Skin epidermis (tissue), 12 donors: ENCODE measurements at regions not wholly inside any gene's neighbourhood (a gene's known extent, or its start where the extent isn't known, plus 50 kb on each side); places are given as distances from the start of the nearest gene placed in this dataset.

Experiments
- H3K27ac ChIP-seq, 21 experiments: fragments of 200-600 bp; sonication (generic) in 11 of 21; one replicate each; pipeline ENCODE4 v1.5.0; 2020; ENCODE audit warnings: mild to moderate bottlenecking in 3 of 21, inconsistent platforms in 2 of 21, moderate library complexity in 2 of 21
- H3K4me3 ChIP-seq, 7 experiments: fragments of 200-600 bp; sonication (generic) in 2 of 7; one replicate each; pipeline ENCODE4 v1.5.0; 2020; ENCODE audit warnings: inconsistent platforms in 2 of 7, mild to moderate bottlenecking in 2 of 7, moderate library complexity in 1 of 7

GRCh38 chr1:234866007-234866866 is 256.3 kb upstream of the IRF2BP2 start:
- Histone ChIP-seq H3K27ac (peak overlapping the region in 12 of 21 experiments; percentile 5 to 56 (median 32)), H3K4me3 (no peak overlapping the region)

GRCh38 chr1:234865171-234866006 is 255.4 kb upstream of the IRF2BP2 start:
- H3K4me3 ChIP-seq: no peak overlapping the region
- peak overlapping the region in 11 of 21 experiments; percentile 0 to 56 (median 30) for H3K27ac ChIP-seq

GRCh38 chr1:234864116-234864515 is 254.1 kb upstream of the IRF2BP2 start:
- peak overlapping the region in 17 of 21 experiments; percentile 3 to 90 (median 76) for H3K27ac ChIP-seq
- H3K4me3 ChIP-seq: no peak overlapping the region

- Histone ChIP-seq H3K27ac (peak overlapping the region in 20 of 21 experiments; percentile 50 to 90 (median 76)), H3K4me3 (no peak overlapping the region)
Measured at GRCh38 chr1:234863551-234863971, 253.6 kb upstream of the IRF2BP2 start.

- H3K27ac ChIP-seq: peak overlapping the region in 20 of 21 experiments; percentile 50 to 90 (median 76)
- no peak overlapping the region for H3K4me3 ChIP-seq
Measured at GRCh38 chr1:234862944-234863515, 253.1 kb upstream of the IRF2BP2 start.

GRCh38 chr1:234862360-234862943 is 252.5 kb upstream of the IRF2BP2 start:
- Histone ChIP-seq H3K4me3 (no peak overlapping the region), H3K27ac (peak overlapping the region in 20 of 21 experiments; percentile 50 to 90 (median 76))

GRCh38 chr1:234861761-234862160 is 251.8 kb upstream of the IRF2BP2 start:
- peak overlapping the region in 5 of 21 experiments; percentile 69 to 90 (median 83) for H3K27ac ChIP-seq
- no peak overlapping the region for H3K4me3 ChIP-seq

- Histone ChIP-seq H3K27ac (peak overlapping the region in 4 of 21 experiments; percentile 4 to 90 (median 51)), H3K4me3 (no peak overlapping the region)
Measured at GRCh38 chr1:234861024-234861620, 251.1 kb upstream of the IRF2BP2 start.

GRCh38 chr1:234858722-234859121 is 248.7 kb upstream of the IRF2BP2 start:
- Histone ChIP-seq H3K27ac (peak overlapping the region in 1 of 21 experiments; percentile 14), H3K4me3 (no peak overlapping the region)

GRCh38 chr1:234856845-234857245 is 246.9 kb upstream of the IRF2BP2 start:
- Histone ChIP-seq H3K4me3 (no peak overlapping the region), H3K27ac (peak overlapping the region in 3 of 21 experiments; percentile 33 to 76 (median 56))

- Histone ChIP-seq H3K27ac (peak overlapping the region in 1 of 21 experiments; percentile 0), H3K4me3 (no peak overlapping the region)
Measured at GRCh38 chr1:234855851-234856250, 245.9 kb upstream of the IRF2BP2 start.

GRCh38 chr1:234854645-234855039 is 244.7 kb upstream of the IRF2BP2 start:
- H3K4me3 ChIP-seq: no peak overlapping the region
- H3K27ac ChIP-seq: peak overlapping the region in 3 of 21 experiments; percentile 9 to 15 (median 12)

GRCh38 chr1:234853906-234854644 is 244.1 kb upstream of the IRF2BP2 start:
- peak overlapping the region in 4 of 21 experiments; percentile 9 to 15 (median 12) for H3K27ac ChIP-seq

GRCh38 chr1:234852659-234853058 is 242.7 kb upstream of the IRF2BP2 start:
- Histone ChIP-seq H3K4me3 (no peak overlapping the region), H3K27ac (peak overlapping the region in 1 of 21 experiments; percentile 16)

More at GRCh38 chr1:234853906-234854644, 244.1 kb upstream of the IRF2BP2 start:
- H3K4me3 ChIP-seq: no peak overlapping the region

- Histone ChIP-seq H3K4me3 (no peak overlapping the region), H3K27ac (peak overlapping the region in 6 of 21 experiments; percentile 5 to 59 (median 16))
Measured at GRCh38 chr1:234851450-234852438, 241.8 kb upstream of the IRF2BP2 start.

- Histone ChIP-seq H3K27ac (peak overlapping the region in 6 of 21 experiments; percentile 7 to 56 (median 22)), H3K4me3 (no peak overlapping the region)
Measured at GRCh38 chr1:234849832-234850231, 239.9 kb upstream of the IRF2BP2 start.
